ENCODE measurements at regions not wholly inside any gene's neighbourhood (a gene's known extent, or its start where the extent isn't known, plus 50 kb on each side); places are given as distances from the start of the nearest gene placed in this dataset.

DNA sequence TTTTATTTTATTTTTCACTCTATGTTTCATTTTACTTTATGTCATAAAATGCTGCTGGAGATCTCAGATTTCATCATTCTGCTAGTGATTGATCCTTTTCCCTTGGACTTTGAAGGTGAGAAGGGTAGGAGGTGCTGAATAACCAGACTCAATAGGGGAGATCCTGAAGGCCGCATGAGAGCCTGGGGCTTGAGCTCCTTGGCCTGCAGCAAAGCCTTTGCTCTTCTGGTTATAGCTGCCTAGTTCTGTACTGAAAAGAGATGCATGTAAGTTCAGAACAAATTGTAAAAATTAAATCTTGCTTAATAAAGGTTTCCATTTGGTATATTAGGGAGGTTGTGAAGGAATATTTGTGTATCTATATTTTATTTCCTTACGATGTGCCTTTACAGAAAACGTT is 430.2 kb downstream of the QKI start:
- TF ChIP-seq, protein P1, sequence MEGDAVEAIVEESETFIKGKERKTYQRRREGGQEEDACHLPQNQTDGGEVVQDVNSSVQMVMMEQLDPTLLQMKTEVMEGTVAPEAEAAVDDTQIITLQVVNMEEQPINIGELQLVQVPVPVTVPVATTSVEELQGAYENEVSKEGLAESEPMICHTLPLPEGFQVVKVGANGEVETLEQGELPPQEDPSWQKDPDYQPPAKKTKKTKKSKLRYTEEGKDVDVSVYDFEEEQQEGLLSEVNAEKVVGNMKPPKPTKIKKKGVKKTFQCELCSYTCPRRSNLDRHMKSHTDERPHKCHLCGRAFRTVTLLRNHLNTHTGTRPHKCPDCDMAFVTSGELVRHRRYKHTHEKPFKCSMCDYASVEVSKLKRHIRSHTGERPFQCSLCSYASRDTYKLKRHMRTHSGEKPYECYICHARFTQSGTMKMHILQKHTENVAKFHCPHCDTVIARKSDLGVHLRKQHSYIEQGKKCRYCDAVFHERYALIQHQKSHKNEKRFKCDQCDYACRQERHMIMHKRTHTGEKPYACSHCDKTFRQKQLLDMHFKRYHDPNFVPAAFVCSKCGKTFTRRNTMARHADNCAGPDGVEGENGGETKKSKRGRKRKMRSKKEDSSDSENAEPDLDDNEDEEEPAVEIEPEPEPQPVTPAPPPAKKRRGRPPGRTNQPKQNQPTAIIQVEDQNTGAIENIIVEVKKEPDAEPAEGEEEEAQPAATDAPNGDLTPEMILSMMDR (IDR thresholded peaks at IDR 0.05) = no peak
- TF ChIP-seq POLR2A (IDR thresholded peaks at IDR 0.05) = no peak
